GM21367 (cell line): ENCODE measurements at regions not wholly inside any gene's neighbourhood (a gene's known extent, or its start where the extent isn't known, plus 50 kb on each side); places are given as distances from the start of the nearest gene placed in this dataset.

Source experiments
- ATAC-seq: cut with Tn5 transposase; IDR thresholded peaks from one replicate; pipeline ENCODE4 v1.9.1; 2021; ENCODE audit not compliant: unreplicated experiment

- ATAC-seq = no peak
Measured at GRCh38 chr2:187924293-187924692, 367.4 kb upstream of the GULP1 start.

GRCh38 chr2:187934236-187934635, 357.4 kb upstream of the GULP1 start:
- no peak for ATAC-seq

- ATAC-seq = no peak
Measured at GRCh38 chr2:187934692-187935091, 357.0 kb upstream of the GULP1 start.

- no peak for ATAC-seq
Measured at GRCh38 chr2:187935126-187935525, 356.5 kb upstream of the GULP1 start.

DNA sequence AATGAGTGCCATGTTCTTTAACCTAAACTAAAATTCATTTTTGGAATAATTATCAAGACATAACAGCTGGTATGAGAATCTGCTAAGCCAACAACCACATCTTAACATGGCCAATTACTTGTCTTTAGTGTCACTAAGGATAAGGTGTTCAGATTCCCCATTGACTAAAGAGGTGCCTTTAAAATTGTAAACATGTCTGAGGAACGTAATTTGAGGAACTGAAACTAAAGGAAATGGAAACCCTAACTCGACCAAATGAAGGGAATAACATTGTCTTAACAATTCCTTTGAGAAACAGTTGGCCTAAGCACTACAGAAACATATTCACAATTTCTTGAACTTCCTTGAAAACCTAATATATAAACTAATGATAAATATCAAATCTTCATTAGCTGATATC, 355.4 kb upstream of the GULP1 start:
- no peak for ATAC-seq

DNA sequence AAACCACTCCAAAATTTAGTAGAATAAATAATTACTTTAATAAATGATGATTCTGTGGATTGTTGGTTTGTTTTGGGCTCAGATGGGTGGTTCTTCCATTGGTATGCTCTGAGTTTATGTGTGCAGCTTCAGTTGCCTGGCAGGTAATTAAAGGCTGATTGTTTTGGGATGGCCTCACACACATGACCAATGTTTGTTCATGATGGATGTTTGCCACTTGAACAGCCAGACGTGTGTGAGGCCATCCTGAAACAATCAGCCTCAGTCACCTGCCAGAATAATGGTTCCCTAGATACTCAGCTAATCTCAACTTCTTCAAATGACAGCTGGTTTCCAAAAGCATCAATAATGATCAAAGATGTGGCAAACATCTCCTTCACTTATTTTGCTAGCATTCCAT, 352.5 kb upstream of the GULP1 start:
- no peak for ATAC-seq

GRCh38 chr2:187942876-187943275, 348.8 kb upstream of the GULP1 start:
- no peak for ATAC-seq

DNA sequence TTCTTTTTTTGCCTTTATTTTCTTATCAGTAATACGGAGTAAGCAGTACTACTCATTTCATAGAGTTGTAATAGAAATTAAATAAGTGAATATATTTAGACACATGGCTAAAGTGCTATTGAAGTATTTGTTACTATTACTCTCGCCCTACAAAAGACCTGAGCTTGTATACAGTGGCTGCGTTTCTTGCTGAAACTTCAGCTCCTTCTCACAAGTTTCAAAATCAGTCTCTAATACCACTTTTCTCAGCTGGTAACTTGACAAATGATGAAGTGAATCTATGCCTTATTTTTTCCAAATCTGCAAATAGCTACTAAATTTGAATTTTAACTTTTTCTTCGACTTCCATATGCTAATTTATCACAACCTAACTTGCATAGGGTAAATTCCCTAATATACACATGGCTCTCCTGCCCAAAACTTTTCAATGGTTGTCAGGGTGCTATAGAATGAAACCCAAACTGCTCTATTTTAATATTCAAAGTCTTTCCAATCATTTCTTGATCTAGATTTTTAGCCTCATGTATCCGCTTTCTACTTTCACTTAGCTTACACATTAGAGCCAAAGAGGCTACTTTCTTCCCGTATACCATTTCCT, 347.8 kb upstream of the GULP1 start:
- no peak for ATAC-seq

DNA sequence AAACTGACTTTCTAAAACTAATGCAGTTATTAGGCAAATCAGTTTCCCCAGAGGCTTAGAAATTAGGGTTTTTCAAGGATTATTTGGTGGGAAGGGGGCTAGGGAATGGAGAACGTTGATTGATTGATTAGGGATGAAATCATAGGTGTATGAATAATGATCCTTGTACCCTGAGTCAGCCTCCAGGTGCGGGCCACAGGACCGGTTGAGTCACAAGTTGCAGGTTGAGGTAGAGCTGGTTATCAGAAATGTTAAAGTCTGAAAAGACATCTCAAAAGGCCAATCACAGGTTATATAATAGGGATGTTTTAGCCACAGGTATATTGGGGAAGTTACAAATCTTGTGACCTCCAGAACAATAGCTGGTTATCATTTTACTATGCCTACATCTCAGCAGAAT, 341.8 kb upstream of the GULP1 start:
- ATAC-seq = no peak

- ATAC-seq = no peak
Measured at GRCh38 chr2:187951470-187952218, 340.0 kb upstream of the GULP1 start.

GRCh38 chr2:187956906-187957534, 334.7 kb upstream of the GULP1 start:
- no peak for ATAC-seq

DNA sequence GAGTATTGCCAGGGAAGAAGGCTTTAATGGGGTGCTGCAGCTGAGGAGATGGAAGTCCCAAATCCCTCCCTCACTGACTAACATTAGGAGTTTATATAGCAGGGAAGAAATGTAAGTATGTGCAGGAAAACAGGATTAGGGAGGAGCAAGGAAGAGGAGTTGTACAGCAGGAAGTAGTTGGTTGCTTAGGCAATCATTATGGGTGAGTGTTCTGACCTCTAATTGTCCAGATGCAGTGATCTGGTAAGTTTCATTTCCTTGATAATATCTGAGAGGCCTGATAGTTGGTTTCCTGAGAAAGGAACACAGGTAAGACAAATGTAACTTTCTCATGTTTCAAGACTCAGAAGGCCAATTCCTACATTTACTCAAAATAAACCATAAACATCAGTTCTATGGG, 331.9 kb upstream of the GULP1 start:
- ATAC-seq = no peak

GRCh38 chr2:187962538-187962937, 329.1 kb upstream of the GULP1 start:
- ATAC-seq = no peak

DNA sequence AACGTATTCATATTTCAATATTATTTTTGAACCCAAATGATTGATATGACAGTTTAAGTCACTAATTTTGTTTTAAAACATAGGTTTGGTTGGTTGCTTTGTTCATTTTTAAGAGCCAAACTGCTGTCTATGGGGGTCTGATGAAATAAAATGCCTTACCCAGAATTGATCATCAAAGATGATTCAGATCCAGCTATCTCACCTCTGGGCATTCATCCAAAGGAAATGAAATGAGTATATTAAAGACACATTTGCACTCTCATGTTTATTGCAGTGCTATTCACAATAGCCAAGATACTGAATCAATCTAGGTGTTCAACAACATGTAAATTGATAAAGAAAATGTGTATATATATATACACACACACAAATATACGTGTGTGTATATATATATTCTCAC, 326.9 kb upstream of the GULP1 start:
- ATAC-seq = no peak

GRCh38 chr2:187966924-187967323, 324.8 kb upstream of the GULP1 start:
- no peak for ATAC-seq

DNA sequence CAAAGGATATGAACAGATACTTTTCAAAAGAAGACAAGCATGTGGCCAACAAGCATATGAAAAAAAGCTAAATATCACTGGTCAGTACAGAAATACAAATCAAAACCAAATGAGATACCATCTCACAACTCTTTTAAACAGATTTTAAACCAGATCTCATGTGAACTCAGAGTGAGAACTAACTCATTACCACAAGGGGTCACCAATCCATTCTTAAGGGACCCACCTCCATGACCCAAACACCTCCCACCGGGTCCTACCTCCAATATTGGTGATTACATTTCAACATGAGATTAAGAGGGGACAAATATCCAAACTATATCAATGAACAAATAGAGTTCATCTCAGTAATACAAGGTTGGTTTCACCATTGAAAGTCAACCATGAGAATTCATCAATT, 319.8 kb upstream of the GULP1 start:
- no peak for ATAC-seq

DNA sequence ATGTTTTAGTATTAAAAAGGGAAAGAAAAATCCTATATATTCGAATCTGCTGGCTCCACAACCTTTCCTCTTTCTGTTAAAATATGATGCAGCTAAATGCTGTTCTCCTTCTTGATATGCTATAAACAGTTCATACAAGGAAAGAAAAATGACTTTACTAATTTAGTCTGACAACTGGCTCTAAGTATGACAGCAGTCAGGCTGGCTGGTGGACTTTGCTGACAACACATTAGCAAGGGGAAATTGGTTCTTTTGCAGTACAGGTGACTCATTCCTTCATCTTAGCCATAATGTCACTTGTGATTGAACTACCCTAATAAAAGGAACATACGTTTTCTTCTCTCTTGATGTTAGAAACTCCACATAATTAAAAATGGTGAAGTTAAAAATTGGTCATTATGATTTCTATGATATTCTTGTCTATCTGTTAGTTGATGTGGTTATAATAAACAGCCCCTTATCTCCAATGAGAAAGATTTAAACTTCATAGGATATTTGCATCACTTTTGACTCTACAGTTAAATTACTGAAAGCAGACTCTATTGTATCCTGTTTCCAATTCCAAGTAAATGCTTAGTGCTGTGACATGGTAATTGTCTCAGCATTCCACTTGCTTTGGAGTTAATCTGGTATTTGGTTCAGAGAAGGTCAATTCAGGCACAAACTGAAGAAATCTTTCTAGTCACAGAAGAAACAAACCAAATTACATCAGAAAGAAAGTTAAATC, 315.3 kb upstream of the GULP1 start:
- ATAC-seq = no peak

- ATAC-seq = no peak
Measured at GRCh38 chr2:187976986-187977333, 314.7 kb upstream of the GULP1 start.

DNA sequence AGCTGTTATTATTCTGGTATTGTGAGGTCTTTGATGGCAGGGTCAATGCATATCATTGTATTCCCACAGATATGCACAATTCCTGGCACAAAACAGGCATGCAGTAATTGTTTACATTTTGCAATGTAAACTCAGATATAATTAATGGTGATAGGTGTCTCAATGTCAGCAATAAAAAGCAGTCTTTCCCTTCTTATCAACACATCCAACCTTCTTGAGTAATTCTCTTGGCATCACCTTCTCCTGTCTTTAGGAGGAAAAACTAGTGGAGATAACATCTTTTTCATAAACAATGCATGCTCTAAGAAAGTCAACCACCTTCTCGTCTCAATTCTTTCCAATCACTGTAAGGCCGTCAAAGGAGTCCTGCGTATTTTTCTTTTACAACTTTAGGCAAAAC, 313.3 kb upstream of the GULP1 start:
- no peak for ATAC-seq

DNA sequence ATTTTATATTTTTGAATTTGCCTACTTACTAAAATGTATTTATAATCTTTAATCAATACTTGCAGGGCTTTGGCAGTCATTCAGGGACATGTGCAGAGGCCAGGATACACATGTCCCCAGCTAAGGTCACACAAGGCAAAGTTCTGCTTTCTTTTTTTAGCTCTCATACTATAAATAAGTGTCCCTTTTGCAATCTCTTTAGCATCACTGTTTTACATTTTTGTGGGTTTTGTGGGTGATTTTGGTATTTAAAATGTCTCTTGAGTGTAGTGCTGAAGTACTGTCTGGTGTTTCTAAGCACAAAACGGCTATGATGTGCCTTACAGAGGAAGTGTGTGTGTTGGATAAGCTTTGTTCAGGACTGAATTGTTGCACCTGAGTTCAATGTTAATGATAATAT, 309.0 kb upstream of the GULP1 start:
- peak; percentile 91 for ATAC-seq

GRCh38 chr2:187985195-187985594, 306.5 kb upstream of the GULP1 start:
- ATAC-seq = no peak

- ATAC-seq = no peak
Measured at GRCh38 chr2:187985923-187986322, 305.8 kb upstream of the GULP1 start.
